Activated naive CD4-positive, alpha-beta T cell treated with anti-CD3 and anti-CD28 coated beads for 36 hours (primary cell): ENCODE measurements at regions not wholly inside any gene's neighbourhood (a gene's known extent, or its start where the extent isn't known, plus 50 kb on each side); places are given as distances from the start of the nearest gene placed in this dataset.

Source experiments
- CTCF ChIA-PET: fragments of 350-600 bp; sonication (Branson Sonifier 250); formaldehyde crosslinking; loops from one replicate; lab custom pipeline; 2021; ENCODE audit warnings: antibody characterized with exemption; lab: Charles Lee
- DNase-seq: peaks from one replicate; pipeline ENCODE4 v3.0.0-alpha.2; 2020
- H3K27ac Mint-ChIP-seq: one replicate; pipeline ENCODE4 v1.8.0; 2021; ENCODE audit warnings: mild to moderate bottlenecking, mixed read lengths
- H3K27me3 Mint-ChIP-seq: one replicate; pipeline ENCODE4 v1.8.0; 2021; ENCODE audit warnings: low read depth, mixed read lengths
- H3K36me3 Mint-ChIP-seq: one replicate; pipeline ENCODE4 v1.8.0; 2021; ENCODE audit warnings: low read depth, mixed read lengths
- H3K4me1 Mint-ChIP-seq: one replicate; pipeline ENCODE4 v1.8.0; 2021; ENCODE audit warnings: low read depth, mixed read lengths
- H3K4me3 Mint-ChIP-seq: one replicate; pipeline ENCODE4 v1.8.0; 2021; ENCODE audit warnings: mild to moderate bottlenecking, moderate library complexity, mixed read lengths
- H3K9me3 Mint-ChIP-seq: one replicate; pipeline ENCODE4 v1.8.0; 2021; ENCODE audit warnings: mixed read lengths
- intact Hi-C: fragments of 100-400 bp; cut with micrococcal nuclease; formaldehyde crosslinking; loops from one replicate; pipeline ENCODE4 v1.15.1; 2023

DNA sequence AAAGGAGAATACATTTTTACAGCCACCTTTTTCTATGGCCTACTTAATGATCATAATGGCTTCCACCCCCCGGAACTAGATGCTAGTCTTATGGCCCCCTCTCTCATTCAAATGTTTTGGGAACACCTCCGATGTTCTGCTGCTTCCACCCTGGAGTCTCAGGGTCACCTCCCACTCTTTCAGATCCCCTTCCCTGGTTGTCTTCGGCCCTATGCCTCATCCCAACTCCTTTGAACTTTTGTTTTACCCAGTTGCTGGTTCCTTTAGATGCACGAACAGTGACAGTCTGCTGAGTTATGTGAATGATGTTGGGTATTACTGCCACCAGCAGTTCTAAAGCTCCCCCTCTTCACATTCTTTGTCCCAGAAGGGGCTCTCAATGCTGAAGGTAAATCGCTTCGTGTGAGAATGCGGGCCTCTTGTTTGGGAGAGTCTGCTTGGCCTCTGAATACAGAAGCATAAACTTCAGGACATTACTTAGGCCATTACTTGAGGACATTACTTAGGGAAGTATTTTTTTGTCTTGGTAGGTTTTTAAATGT, 309.1 kb downstream of the SOX4 start:
- H3K9me3 Mint-ChIP-seq: peaks cover 2% of the 10 kb centered on the region
- H3K4me1 Mint-ChIP-seq: no peaks in the 10 kb centered on the region
- no peak overlapping the region for H3K27ac Mint-ChIP-seq
- H3K36me3 Mint-ChIP-seq: no peaks in the 10 kb centered on the region
- H3K4me3 Mint-ChIP-seq: no peak overlapping the region
- intact Hi-C loops: no loop called here
- CTCF ChIA-PET: interaction anchor here (0.6 kb wide), 1 partner anchor 55 kb away, joined by 3 read pairs; no protein-coding TSS in a partner anchor
- peaks cover 2% of the 10 kb centered on the region for H3K27me3 Mint-ChIP-seq
- DNase-seq: no peak

DNA sequence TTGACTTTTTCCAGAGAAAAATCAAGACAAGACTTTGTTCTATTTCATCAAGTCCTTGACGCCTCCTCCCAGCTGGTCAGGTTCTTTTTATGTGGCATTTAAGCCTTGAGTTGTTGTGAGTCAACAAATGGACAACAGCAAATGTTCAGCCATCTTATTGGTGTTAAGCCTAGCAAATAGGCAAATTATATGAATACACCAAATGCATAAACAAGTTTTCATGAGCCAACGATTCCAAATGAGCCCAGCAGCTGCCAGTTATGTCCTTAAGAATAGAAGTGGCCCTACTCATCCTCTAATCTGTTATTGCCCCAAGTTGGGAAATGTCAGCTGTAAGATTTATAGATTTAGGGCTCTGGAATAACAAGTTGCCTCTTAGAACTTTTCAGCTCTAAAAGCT, 312.0 kb downstream of the SOX4 start:
- no peaks in the 10 kb centered on the region for H3K4me1 Mint-ChIP-seq
- peaks cover 2% of the 10 kb centered on the region for H3K27me3 Mint-ChIP-seq
- CTCF ChIA-PET: interaction anchor here (0.7 kb wide), 1 partner anchor 1200 kb away, joined by 3 read pairs; no protein-coding TSS in a partner anchor
- no peaks in the 10 kb centered on the region for H3K36me3 Mint-ChIP-seq
- intact Hi-C loops: no loop called here
- no peaks in the 10 kb centered on the region for H3K9me3 Mint-ChIP-seq
- H3K4me3 Mint-ChIP-seq: no peak overlapping the region
- no peak overlapping the region for H3K27ac Mint-ChIP-seq
- DNase-seq: no peak

DNA sequence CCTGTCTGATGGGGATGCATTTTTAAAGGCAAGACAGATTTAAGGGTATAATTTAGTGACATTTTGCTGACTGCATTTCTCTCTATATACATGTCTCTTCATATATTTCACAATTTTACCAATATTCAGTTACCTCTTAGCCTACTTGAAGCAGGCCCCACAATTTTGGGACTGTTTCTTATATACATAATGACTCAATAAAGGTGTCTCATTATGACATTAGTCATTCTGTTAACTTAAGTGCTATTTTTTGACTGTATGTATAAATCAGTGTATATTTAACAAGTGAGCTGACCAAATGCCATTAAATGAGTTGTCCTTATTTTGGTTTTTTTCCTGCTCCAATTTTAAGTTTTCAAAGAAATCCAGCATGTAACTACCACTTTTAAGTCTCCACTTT, 313.3 kb downstream of the SOX4 start:
- Mint-ChIP-seq H3K27ac (no peak overlapping the region), H3K4me3 (no peak overlapping the region), H3K36me3 (no peaks in the 10 kb centered on the region), H3K9me3 (no peaks in the 10 kb centered on the region), H3K27me3 (peaks cover 2% of the 10 kb centered on the region), H3K4me1 (no peaks in the 10 kb centered on the region)
- no peak for DNase-seq
- intact Hi-C loops: no loop called here
- CTCF ChIA-PET: no interaction called here

DNA sequence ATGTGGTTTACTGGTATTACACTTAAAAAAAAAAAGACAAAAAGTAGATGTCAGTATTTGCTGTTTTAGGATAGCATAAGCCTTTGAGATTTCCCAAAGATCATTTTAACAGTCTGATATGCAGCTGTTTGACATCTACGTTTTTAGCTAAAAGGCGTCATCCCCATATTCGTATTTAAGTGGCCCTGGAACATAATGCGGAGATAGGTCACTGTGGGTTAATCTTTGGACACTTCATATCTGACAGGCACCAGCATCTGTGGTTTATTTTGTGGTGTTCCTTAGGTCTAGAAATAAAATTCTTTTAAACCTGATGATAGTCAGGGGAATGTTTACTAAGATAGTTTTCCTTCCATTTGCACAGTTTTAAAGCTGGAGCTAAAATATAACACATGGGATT, 313.7 kb downstream of the SOX4 start:
- CTCF ChIA-PET: no interaction called here
- no peak for DNase-seq
- intact Hi-C loops: no loop called here
- Mint-ChIP-seq H3K36me3 (no peaks in the 10 kb centered on the region), H3K4me3 (no peak overlapping the region), H3K27me3 (peaks cover 2% of the 10 kb centered on the region), H3K4me1 (no peaks in the 10 kb centered on the region), H3K9me3 (no peaks in the 10 kb centered on the region), H3K27ac (no peak overlapping the region)

DNA sequence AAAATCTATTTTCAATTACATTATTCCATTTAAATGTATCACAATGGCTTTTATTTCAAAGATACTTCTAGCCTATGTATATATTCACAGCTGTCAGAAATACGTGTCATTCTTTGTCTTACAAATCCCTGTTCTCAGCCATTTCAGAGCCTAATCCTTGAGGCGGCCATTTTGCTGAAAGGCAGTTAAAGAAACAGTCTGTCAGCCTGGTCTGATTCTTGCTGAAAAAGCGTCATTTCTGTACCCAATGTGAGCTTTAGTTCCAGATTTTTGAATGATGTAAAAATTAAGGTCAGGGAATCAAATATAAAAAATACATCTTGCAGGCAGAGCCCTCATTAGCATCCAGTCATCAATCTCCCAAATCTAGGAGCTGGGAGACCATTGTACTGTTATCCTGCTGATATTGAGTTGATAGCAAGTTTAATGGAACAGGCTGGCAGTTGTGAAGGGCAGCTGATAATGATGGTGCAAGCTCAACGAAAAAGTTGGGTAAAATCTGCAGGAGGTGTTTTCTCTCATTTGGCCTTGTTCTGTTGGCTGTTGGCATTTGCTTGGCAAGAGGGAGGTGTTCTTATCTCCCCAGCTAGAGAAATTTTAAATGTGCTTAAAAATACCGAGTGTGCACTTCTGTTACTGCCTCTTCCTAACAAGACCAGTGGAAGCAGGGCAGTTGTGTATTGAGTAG, 314.8 kb downstream of the SOX4 start:
- H3K27me3 Mint-ChIP-seq: peaks cover 2% of the 10 kb centered on the region
- no peak for DNase-seq

DNA sequence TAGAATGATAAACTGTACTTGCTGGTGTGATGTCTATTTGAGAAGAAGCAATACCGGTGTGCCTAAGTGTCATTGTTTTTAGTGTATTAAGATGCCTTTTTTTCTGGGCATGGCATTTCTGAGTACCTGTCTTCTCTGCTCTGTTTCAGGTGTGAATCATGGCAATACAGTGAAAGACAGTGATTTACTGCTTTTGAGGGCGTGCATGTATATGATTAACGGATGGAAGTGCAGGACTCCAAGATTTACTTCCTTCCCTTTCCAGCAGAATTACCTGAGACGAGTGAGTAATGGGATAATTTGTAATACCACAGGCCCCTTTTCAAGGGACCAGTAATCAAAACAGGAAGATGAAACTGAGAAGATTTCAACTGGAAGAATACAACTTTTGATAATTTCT, 315.8 kb downstream of the SOX4 start:
- DNase-seq: no peak
- H3K9me3 Mint-ChIP-seq: no peaks in the 10 kb centered on the region
- H3K27ac Mint-ChIP-seq: no peak overlapping the region
- CTCF ChIA-PET: no interaction called here
- H3K4me3 Mint-ChIP-seq: no peak overlapping the region
- peaks cover 9% of the 10 kb centered on the region for H3K4me1 Mint-ChIP-seq
- H3K36me3 Mint-ChIP-seq: no peaks in the 10 kb centered on the region
- H3K27me3 Mint-ChIP-seq: peaks cover 2% of the 10 kb centered on the region
- intact Hi-C loops: no loop called here

More for the DNA sequence above, 314.8 kb downstream of the SOX4 start:
- intact Hi-C loops: no loop called here
- Mint-ChIP-seq H3K4me1 (peaks cover 1% of the 10 kb centered on the region), H3K4me3 (no peak overlapping the region), H3K27ac (no peak overlapping the region), H3K9me3 (no peaks in the 10 kb centered on the region), H3K36me3 (no peaks in the 10 kb centered on the region)
- CTCF ChIA-PET: no interaction called here

DNA sequence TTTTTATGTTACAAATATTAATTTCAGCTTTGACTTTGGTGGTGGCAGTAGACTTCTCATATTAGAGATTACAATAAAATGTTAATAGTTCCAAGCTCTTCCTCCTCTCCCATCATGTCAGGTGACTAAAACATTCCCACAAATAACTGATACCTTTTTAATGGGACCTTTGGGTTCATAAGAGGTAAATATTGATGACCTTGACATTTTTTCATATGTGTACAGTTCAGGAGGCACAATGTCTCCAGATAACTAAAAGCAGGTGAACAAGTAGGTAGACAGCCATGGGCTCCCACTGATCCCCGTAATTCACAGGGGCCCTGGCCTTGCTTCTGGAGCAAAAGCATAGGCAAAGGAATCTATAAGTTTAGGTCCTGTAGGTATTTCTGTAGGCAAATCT, 317.7 kb downstream of the SOX4 start:
- intact Hi-C loops: no loop called here
- H3K27me3 Mint-ChIP-seq: peaks cover 2% of the 10 kb centered on the region
- DNase-seq: no peak
- CTCF ChIA-PET: no interaction called here
- H3K36me3 Mint-ChIP-seq: no peaks in the 10 kb centered on the region
- H3K27ac Mint-ChIP-seq: no peak overlapping the region
- H3K9me3 Mint-ChIP-seq: no peaks in the 10 kb centered on the region
- H3K4me3 Mint-ChIP-seq: no peak overlapping the region
- H3K4me1 Mint-ChIP-seq: peaks cover 18% of the 10 kb centered on the region

DNA sequence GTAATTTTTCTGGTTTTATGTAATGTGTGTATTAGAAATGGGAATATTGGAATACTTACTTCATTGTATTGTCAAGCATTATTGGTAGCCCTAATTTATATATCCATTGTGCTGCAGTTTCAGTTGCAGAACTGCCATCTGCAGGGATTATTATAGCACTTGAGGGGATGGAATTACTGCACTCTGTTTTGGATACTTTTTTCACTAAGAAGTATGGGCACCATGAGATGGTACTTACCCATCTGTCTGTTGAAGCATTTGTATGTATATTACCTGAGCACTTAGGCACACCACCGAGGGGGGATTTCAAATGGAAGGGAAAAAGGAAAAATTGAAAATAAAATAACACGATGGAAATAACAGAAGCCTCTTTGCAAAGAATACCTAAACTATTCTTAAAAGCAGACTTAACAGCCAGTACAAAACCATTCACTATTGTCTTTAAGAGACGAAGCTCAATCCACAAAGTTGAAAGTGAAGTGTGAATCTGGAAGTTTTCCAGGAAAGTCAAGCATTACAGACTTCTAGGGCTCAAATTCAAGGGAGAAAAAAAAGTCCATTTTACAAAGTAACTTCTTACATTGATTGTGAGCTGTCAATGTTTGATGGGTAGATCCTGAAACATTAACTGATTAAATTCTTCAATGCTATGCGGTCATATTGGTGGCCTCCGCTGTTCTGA, 318.7 kb downstream of the SOX4 start:
- no peaks in the 10 kb centered on the region for H3K36me3 Mint-ChIP-seq
- no peaks in the 10 kb centered on the region for H3K9me3 Mint-ChIP-seq
- H3K27me3 Mint-ChIP-seq: no peaks in the 10 kb centered on the region
- H3K4me3 Mint-ChIP-seq: no peak overlapping the region
- CTCF ChIA-PET: no interaction called here
- intact Hi-C loops: no loop called here
- H3K27ac Mint-ChIP-seq: no peak overlapping the region
- DNase-seq: no peak
- peaks cover 21% of the 10 kb centered on the region for H3K4me1 Mint-ChIP-seq

DNA sequence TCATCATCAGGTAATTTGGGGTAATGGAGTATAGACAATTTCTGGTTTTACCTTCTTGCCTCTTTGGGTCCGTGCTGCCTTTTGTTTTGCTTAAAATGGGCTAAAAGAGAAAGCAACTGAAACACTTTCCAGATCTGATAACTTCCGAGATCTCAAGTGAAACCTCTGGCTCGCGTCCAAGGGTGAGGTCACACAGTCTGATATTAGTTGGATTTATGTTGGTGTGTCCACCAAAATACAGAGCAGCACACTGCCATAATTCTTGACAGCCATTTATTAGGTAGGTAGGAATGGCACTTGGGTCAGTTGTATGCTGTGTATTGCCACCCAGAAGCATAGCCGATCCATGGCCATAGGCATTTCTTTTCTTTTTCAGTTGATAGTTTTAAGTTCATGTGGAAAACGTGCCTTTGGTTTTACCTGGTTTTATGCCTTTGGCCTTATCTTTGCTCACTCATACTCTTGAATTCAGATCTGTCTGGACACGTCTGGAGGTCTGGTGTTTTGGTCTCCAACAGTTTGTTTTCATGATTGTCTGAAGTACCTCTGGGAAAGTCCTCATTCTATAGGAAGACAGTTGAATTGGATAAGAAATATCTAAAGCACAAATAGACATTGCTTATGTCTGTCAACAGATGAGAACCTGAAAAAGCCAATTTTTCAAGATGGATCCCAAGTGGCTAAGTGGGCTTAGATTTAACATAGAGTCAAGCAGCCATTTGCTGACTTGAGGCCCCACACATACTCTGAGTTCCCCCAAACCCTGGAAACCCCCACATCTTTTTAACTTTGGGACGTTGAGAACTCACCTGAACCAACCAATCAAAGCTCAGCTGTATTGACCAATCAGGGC, 320.8 kb downstream of the SOX4 start:
- Mint-ChIP-seq H3K9me3 (no peaks in the 10 kb centered on the region), H3K4me3 (no peak overlapping the region), H3K27ac (no peak overlapping the region), H3K4me1 (peaks cover 21% of the 10 kb centered on the region), H3K36me3 (no peaks in the 10 kb centered on the region), H3K27me3 (no peaks in the 10 kb centered on the region)
- intact Hi-C loops: loop anchor here (2.0 kb wide), 1 partner anchor 38 kb away; no protein-coding TSS in a partner anchor
- DNase-seq: peak; percentile 65
- CTCF ChIA-PET: interaction anchor here (0.6 to 0.9 kb wide), 3 partner anchors 11 to 230 kb away, joined by 3 to 4 read pairs (median 3); no protein-coding TSS in a partner anchor

DNA sequence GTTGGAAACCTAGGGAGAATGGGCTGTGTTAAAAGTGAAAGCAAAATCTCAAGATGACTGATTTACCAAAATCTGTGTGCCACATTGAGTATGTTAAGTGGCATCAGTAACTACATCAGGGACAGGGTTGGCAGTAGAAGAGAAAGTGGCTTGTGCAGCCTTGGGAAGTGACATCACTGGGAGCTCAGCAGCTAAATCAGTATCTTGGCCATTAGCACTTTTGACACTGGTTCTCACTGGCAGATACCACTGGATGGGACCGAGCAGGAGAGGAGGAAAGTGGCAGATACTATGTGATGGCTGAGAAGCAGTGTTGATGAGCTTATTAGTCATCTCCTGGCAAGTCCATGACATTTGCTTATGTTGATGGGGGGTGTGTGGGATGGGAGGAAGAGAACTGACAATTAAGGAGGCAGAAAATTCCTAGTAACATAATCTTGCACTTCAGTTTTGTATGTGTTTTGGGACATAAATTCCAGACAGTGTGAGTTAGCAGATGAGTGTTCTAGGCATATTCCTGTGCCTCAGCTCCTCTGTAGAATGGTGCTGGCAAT, 322.2 kb downstream of the SOX4 start:
- Mint-ChIP-seq H3K27ac (no peak overlapping the region), H3K27me3 (no peaks in the 10 kb centered on the region), H3K36me3 (no peaks in the 10 kb centered on the region), H3K4me3 (peak overlapping the region; percentile 1), H3K4me1 (peaks cover 21% of the 10 kb centered on the region), H3K9me3 (no peaks in the 10 kb centered on the region)
- intact Hi-C loops: loop anchor here (2.0 kb wide), 1 partner anchor 39 kb away; no protein-coding TSS in a partner anchor
- peak; percentile 18 for DNase-seq
- CTCF ChIA-PET: interaction anchor here (0.9 kb wide), 1 partner anchor 153 kb away, joined by 3 read pairs; no protein-coding TSS in a partner anchor

DNA sequence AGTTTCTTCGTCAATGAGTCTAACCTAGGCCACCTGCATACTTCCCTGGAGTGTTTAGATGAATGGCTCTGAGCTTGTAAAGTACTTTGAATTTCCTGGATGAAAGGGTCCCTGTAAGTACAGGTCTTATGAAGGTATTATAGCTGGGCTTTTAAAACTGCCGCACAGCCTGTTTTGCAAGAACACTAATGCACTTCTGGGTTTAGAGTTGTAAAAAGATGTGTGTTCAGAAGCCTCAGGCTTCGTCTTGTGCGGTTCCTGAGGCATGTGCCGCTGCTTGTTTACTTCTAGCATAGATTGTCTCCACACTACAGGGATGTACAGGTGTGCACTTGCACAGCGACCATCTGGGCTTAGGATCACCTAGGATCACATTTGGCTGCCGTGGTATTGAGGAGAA, 324.5 kb downstream of the SOX4 start:
- no peak for DNase-seq
- Mint-ChIP-seq H3K36me3 (no peaks in the 10 kb centered on the region), H3K9me3 (no peaks in the 10 kb centered on the region), H3K27ac (no peak overlapping the region), H3K4me3 (no peak overlapping the region), H3K27me3 (no peaks in the 10 kb centered on the region), H3K4me1 (peaks cover 21% of the 10 kb centered on the region)
- intact Hi-C loops: no loop called here
- CTCF ChIA-PET: no interaction called here

DNA sequence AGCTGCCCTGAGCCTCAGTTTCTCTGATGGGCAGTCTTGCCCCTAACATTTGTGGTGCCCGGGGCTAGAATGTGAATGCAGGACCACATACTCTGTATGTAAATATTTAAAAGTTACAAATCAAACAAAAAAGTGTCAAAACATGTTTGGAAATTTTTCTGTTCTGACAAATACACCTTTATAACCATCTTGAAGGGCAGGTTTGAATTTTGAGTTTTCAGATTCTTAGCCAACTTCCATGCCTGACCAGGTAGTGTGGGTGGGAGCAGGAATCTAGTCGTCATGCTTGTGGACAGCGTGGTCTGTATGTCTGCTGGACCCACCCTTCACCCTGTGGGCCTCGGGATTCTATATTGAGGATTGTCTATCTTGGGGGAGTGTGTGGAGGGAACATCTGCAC, 325.1 kb downstream of the SOX4 start:
- intact Hi-C loops: no loop called here
- DNase-seq: no peak
- CTCF ChIA-PET: no interaction called here
- H3K4me3 Mint-ChIP-seq: no peak overlapping the region
- no peak overlapping the region for H3K27ac Mint-ChIP-seq
- no peaks in the 10 kb centered on the region for H3K9me3 Mint-ChIP-seq
- no peaks in the 10 kb centered on the region for H3K27me3 Mint-ChIP-seq
- peaks cover 17% of the 10 kb centered on the region for H3K4me1 Mint-ChIP-seq
- H3K36me3 Mint-ChIP-seq: no peaks in the 10 kb centered on the region
